Osteoblast (primary cell): ENCODE measurements at regions not wholly inside any gene's neighbourhood (a gene's known extent, or its start where the extent isn't known, plus 50 kb on each side); places are given as distances from the start of the nearest gene placed in this dataset.
"Not testable (repeated sequence)": the region's sequence is repeated elsewhere in the genome, so short reads cannot be mapped to it uniquely, and the experiment has no call there.

Source experiments
- DNase-seq: peaks from one replicate; pipeline ENCODE4 v3.0.0; 2011; ENCODE audit warnings: low spot score, mixed read lengths; ENCODE audit not compliant: insufficient read length; ENCODE audit errors: missing footprints
- H2AFZ ChIP-seq: 2 replicates; pipeline ENCODE4 v1.6.0; 2011; ENCODE audit warnings: mild to moderate bottlenecking, low read length
- H3K27ac ChIP-seq: 2 replicates; pipeline ENCODE4 v1.5.1; 2011; ENCODE audit warnings: mild to moderate bottlenecking, low read depth, low read length, moderate library complexity
- H3K27me3 ChIP-seq: 2 replicates; pipeline ENCODE4 v1.6.0; 2012; ENCODE audit warnings: mild to moderate bottlenecking, control low read depth, inconsistent platforms, low read length, moderate library complexity; ENCODE audit not compliant: insufficient read depth
- H3K36me3 ChIP-seq: 2 replicates; pipeline ENCODE4 v1.5.1; 2011; ENCODE audit warnings: mild to moderate bottlenecking, low read length, control low read depth, moderate library complexity; ENCODE audit not compliant: insufficient read depth
- H3K4me1 ChIP-seq: 2 replicates; pipeline ENCODE4 v1.5.1; 2011; ENCODE audit warnings: mild to moderate bottlenecking, low read length, control low read depth, moderate library complexity; ENCODE audit not compliant: insufficient read depth
- H3K4me2 ChIP-seq: 2 replicates; pipeline ENCODE4 v1.6.0; 2011; ENCODE audit warnings: mild to moderate bottlenecking, low read length; ENCODE audit not compliant: insufficient read depth
- H3K4me3 ChIP-seq: fragments of 200-600 bp; sonication (generic); 3 replicates; pipeline ENCODE4 v1.5.1; 2012; ENCODE audit warnings: mild to moderate bottlenecking, low read length, inconsistent platforms; ENCODE audit not compliant: insufficient read depth
- H3K79me2 ChIP-seq: 2 replicates; pipeline ENCODE4 v1.6.0; 2012; ENCODE audit warnings: mild to moderate bottlenecking, low read length, control low read depth, inconsistent platforms; ENCODE audit not compliant: insufficient read depth
- H3K9me3 ChIP-seq: 2 replicates; pipeline ENCODE4 v1.5.1; 2011; ENCODE audit warnings: low read depth, low read length, control low read depth
- H4K20me1 ChIP-seq: 2 replicates; pipeline ENCODE4 v1.6.0; 2012; ENCODE audit warnings: mild to moderate bottlenecking, low read length, control low read depth; ENCODE audit not compliant: insufficient read depth
- CTCF ChIP-seq: IDR thresholded peaks from 2 replicates; pipeline ENCODE4 v1.5.1; 2011; ENCODE audit warnings: mild to moderate bottlenecking, low read depth, low read length, moderate library complexity; ENCODE audit errors: extremely low read depth

DNA sequence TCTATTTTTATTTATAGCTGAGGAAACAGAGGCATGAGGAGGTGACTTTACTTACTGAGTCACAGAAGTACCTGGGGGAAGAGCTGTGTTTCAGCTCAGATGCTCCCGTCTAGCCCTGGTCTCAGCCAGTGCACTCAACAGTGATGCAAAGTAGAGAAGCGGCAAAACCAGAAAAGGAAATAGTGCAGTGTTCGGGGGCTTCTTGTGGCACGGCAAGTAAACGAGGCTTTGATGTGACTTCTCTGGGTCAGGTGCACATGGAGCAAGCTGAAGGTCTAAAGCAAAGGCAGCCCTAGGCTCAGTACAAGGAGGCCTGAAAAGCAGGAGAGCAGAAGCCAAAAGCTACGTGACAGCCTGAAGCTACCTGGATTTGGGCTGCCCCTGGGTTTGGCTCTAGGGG lies 526.7 kb upstream of the ADAMTS16 start:
- no peaks in the 10 kb centered on the region for H3K79me2 ChIP-seq
- TF ChIP-seq CTCF: no peak
- no peaks in the 10 kb centered on the region for H3K27me3 ChIP-seq
- no peak overlapping the region for H2AFZ ChIP-seq
- no peak overlapping the region for H3K4me3 ChIP-seq
- H3K9me3 ChIP-seq: peaks cover 3% of the 10 kb centered on the region
- no peaks in the 10 kb centered on the region for H3K36me3 ChIP-seq
- no peak for DNase-seq
- H4K20me1 ChIP-seq: no peaks in the 10 kb centered on the region
- H3K27ac ChIP-seq: no peak overlapping the region
- no peak overlapping the region for H3K4me2 ChIP-seq
- H3K4me1 ChIP-seq: no peaks in the 10 kb centered on the region

- no peak overlapping the region for H3K4me2 ChIP-seq
- DNase-seq: no peak
- no peak for TF ChIP-seq CTCF
Observed at GRCh38 chr5:4614088-4614487, 526.0 kb upstream of the ADAMTS16 start.

DNA sequence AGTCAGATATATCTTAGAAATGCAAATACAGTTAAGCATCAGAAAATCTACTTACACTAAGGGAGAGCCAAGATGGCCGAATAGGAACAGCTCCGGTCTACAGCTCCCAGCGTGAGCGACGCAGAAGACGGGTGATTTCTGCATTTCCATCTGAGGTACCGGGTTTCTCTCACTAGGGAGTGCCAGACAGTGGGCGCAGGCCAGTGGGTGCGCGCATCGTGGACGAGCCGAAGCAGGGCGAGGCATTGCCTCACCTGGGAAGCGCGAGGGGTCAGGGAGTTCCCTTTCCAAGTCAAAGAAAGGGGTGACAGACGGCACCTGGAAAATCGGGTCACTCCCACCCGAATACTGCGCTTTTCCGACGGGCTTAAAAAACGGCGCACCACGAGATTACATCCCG lies 524.8 kb upstream of the ADAMTS16 start:
- H2AFZ ChIP-seq, H3K27me3 ChIP-seq, H3K27ac ChIP-seq, H3K79me2 ChIP-seq, H3K4me3 ChIP-seq, H3K9me3 ChIP-seq, H3K4me1 ChIP-seq, DNase-seq, H4K20me1 ChIP-seq, H3K4me2 ChIP-seq, H3K36me3 ChIP-seq: not testable (repeated sequence)

More at GRCh38 chr5:4614088-4614487, 526.0 kb upstream of the ADAMTS16 start:
- Histone ChIP-seq H2AFZ (no peak overlapping the region), H3K4me3 (no peak overlapping the region), H3K27me3 (no peaks in the 10 kb centered on the region), H3K79me2 (no peaks in the 10 kb centered on the region), H3K9me3 (peaks cover 3% of the 10 kb centered on the region), H3K27ac (no peak overlapping the region), H3K4me1 (no peaks in the 10 kb centered on the region), H3K36me3 (no peaks in the 10 kb centered on the region), H4K20me1 (no peaks in the 10 kb centered on the region)

DNA sequence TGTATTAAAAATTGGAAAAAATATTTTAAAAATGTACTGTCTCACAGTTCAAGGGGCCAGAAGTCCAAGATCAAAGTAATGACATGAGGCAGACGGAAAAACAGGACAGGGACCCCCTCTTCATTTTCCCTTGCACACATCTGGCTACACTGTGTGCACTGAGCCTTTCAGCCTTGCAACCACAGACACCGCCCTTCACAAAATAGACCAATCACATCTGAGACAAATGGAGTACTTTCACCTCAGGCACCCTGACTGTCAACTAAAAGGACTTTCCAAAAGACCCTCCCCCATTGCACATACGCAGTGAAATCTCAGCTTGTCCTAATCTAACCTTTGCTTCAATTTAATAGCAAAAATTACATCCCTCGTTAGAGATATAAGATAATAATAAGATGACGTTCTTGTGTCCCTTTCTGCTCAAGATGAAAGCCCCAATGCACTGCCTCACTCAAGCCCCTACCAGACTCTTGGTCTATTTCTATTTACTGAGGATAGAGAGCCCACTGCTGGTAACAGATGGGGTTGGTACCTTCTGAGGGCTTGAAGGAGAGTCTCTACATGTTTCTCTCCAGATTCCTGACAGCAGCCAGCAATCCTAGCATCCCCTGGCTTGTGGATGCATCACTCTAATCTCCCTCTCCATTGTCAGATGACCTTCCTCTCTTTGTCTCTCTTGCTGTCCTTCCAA lies 514.8 kb upstream of the ADAMTS16 start:
- Histone ChIP-seq H4K20me1 (no peaks in the 10 kb centered on the region), H3K4me1 (no peaks in the 10 kb centered on the region), H3K27ac (no peak overlapping the region), H3K36me3 (no peaks in the 10 kb centered on the region), H3K4me3 (no peak overlapping the region), H3K4me2 (no peak overlapping the region), H3K79me2 (no peaks in the 10 kb centered on the region), H3K27me3 (no peaks in the 10 kb centered on the region), H2AFZ (no peak overlapping the region), H3K9me3 (peaks cover 3% of the 10 kb centered on the region)
- DNase-seq: no peak
- no peak for TF ChIP-seq CTCF
